COLO829 (cell line): ENCODE measurements at regions not wholly inside any gene's neighbourhood (a gene's known extent, or its start where the extent isn't known, plus 50 kb on each side); places are given as distances from the start of the nearest gene placed in this dataset.

Experiments used
- DNase-seq: peaks from one replicate; pipeline ENCODE4 v3.0.0; 2012; ENCODE audit warnings: low spot score

DNA sequence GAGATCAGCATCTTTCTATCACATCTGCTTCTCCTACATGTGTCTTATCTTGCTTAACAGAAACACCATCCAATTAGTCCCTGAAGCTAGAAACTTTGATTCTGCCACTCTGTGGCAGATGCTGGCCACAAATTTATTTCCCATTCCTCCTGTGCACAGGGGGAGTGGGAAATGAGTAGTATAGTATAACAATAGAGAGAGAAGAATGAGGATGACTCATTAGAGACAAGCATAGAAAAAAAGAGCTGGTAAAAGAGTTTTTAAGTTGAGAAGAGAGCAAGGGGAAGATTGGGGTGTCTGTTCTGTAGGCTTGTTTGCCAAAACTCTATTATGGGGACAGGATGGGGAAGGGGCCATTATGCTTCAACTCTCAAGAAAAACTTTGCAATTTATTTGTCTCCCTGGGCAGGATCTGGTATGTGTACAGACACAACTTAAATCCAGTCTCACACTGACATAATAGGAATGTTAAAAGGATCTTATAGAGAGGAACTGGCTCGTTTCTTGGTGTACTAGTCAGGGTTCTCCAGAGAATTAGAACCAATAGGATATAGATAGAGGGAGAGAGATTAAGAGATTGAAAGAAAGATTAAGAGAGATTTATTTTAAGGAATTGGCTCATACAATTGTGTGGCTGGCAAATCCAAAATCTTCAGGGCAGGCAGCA lies 142.6 kb upstream of the CPSF6 start:
- no peak for DNase-seq

- DNase-seq = no peak
These were observed 141.6 kb upstream of the CPSF6 start for GRCh38 chr12:69097619-69098368.

- DNase-seq = no peak
These were observed 140.1 kb upstream of the CPSF6 start for GRCh38 chr12:69099201-69099837.

DNA sequence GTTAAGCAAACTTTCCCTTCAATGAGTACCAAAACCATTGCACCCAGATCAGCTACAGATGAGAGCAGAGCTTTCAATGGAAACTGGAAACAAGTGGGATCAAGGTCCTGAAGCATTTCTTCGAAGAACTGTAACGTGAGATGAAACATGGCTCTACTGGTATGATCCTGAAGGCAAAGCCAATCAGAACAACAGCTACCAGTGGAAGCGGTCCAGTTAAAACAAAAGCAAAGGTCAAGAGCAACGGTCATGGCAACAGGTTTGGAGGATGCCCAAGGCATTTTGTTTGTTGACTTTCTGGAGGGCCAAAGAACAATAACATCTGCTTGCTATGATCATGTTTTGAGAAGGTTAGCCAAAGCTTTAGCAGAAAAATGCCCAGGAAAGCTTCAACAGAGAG lies 137.9 kb upstream of the CPSF6 start:
- DNase-seq = no peak

- no peak for DNase-seq
These were observed 136.5 kb upstream of the CPSF6 start for GRCh38 chr12:69102856-69103255.

- no peak for DNase-seq
These were observed 134.0 kb upstream of the CPSF6 start for GRCh38 chr12:69105101-69105962.

GRCh38 chr12:69106482-69107118 lies 132.8 kb upstream of the CPSF6 start:
- no peak for DNase-seq

DNA sequence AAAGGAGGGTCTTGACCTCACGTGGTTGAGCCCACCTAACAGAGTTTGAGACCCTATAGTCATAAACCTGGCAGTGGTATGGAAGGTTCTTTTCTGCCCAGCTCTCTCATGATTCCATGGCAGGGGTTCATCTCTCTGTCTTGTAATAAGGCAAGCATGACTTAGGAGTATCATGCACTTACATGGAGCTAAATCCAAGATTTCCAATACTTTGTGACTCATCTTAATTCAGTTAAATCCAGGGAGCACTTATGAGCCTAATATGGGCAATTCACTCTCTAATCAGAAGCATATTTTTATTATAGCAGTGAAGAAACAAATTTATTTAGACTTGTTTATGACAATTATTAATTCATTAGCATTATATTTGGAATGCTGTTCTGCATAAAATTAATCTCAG lies 131.8 kb upstream of the CPSF6 start:
- DNase-seq = no peak

DNA sequence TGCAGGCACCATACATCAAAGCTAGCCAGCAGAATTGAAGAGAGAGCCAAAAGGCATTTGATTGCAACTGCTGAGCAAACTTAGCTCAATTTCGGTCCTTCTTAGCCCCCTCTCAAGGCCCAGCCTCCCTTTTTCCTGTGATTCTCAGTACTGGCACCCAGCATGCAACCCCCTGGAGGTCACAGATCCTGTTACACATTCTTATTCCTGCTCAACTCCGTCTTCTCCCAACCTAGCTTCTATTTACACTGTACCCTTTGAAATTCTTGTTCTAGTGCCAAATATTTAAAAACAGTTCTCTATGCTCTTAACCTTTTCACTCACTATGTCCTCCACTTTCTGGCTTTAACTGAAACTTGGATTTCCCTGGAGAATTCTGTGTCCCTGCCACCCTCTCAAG lies 131.3 kb upstream of the CPSF6 start:
- no peak for DNase-seq

DNA sequence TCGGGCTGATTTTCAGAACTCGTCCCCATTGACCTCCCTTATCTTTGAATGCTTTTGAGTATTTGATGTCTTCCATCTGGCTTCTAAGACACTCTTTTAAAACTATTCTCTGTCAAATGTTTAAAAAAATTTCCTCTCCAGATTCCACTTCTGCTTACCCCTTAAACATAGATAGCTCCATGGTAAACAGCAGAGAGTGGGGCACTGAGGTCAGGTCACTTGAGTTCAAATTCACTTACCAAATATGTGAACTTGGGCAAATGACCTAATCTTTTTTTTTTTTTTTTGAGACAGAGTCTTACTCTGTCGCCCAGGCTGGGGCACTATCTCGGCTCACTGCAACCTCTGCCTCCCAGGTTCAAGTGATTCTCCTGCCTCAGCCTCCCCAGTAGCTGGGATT lies 126.8 kb upstream of the CPSF6 start:
- DNase-seq = no peak

DNA sequence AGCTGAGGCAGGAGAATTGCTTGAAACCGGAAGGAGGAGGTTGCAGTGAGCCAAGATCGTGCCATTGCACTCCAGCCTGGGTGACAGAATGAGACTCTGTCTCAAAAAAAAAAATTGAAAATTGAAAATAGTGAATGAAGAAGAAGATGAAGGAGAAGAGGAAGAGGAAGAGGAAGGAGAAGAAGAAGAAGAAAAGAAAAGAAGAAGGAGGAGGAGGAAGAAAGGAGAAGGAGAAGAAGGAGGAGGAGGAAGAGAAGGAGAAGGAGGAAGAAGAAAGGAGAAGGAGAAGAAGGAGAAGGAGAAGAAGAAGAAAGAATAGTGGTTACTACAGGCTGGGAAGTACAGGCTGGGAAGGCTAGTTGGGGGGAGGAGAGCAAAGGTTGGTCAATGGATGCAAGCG lies 124.3 kb upstream of the CPSF6 start:
- no peak for DNase-seq

- DNase-seq = no peak
These were observed 123.4 kb upstream of the CPSF6 start for GRCh38 chr12:69115951-69116350.

DNA sequence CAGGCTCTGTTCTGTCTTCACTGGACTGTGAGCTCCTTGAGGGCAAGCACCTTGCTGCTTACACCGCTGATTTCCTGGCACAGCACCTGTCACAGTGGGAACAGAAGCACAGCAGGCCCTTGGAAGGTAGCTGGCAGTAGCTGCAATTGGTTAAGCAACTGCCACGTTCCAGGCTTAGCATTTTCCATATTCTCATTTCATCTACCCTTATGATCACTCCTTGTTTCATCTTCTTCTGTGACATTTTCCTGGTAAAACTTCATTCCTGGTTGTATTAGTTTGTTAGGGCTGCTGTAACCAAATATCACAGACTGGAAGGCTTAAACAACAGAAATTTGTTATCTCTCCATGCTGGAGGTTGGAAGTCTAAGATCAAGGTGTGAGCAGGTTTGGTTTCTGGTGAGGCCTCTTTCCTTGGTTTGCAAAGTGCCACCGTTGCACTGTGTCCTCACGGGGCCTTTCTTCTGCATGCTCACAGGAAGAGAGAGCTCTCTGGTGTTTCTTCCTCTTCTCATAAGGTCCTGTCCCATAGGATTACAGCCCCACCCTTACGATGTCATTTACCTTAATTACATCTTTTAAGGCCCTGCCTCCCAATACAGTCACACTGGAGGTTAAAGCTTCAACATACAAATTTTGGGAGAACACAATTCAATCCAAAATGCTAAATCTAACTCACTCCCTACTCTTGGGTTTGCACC lies 121.7 kb upstream of the CPSF6 start:
- no peak for DNase-seq

- no peak for DNase-seq
These were observed 120.9 kb upstream of the CPSF6 start for GRCh38 chr12:69118516-69118915.

- DNase-seq = no peak
These were observed 119.6 kb upstream of the CPSF6 start for GRCh38 chr12:69119770-69120169.

- no peak for DNase-seq
These were observed 119.0 kb upstream of the CPSF6 start for GRCh38 chr12:69120354-69120753.

GRCh38 chr12:69123311-69123710 lies 116.1 kb upstream of the CPSF6 start:
- no peak for DNase-seq

- DNase-seq = no peak
These were observed 115.3 kb upstream of the CPSF6 start for GRCh38 chr12:69123919-69124638.

GRCh38 chr12:69129017-69129416 lies 110.4 kb upstream of the CPSF6 start:
- DNase-seq = no peak

DNA sequence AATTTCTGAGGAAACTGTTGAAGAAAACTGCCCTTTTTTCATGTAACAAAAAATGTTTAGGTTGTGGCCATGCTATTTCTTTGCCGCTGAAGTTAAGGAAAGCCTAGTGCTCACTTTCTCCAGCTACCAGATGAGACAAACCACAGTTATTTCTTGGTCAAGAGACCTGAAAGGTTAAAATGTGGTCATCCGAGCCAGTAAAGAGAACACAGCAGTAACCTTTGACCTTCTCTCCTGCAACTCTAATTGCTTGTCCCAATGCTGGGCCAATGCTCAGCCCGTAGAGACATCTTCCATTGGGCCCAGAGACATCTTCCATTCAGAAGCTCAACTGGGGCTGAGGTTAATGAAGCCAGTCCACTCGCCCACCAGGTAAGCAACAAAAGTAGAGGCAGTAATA lies 109.8 kb upstream of the CPSF6 start:
- DNase-seq = no peak

- no peak for DNase-seq
These were observed 109.3 kb upstream of the CPSF6 start for GRCh38 chr12:69130064-69130463.
